ENCODE measurements at regions not wholly inside any gene's neighbourhood (a gene's known extent, or its start where the extent isn't known, plus 50 kb on each side); places are given as distances from the start of the nearest gene placed in this dataset.

DNA sequence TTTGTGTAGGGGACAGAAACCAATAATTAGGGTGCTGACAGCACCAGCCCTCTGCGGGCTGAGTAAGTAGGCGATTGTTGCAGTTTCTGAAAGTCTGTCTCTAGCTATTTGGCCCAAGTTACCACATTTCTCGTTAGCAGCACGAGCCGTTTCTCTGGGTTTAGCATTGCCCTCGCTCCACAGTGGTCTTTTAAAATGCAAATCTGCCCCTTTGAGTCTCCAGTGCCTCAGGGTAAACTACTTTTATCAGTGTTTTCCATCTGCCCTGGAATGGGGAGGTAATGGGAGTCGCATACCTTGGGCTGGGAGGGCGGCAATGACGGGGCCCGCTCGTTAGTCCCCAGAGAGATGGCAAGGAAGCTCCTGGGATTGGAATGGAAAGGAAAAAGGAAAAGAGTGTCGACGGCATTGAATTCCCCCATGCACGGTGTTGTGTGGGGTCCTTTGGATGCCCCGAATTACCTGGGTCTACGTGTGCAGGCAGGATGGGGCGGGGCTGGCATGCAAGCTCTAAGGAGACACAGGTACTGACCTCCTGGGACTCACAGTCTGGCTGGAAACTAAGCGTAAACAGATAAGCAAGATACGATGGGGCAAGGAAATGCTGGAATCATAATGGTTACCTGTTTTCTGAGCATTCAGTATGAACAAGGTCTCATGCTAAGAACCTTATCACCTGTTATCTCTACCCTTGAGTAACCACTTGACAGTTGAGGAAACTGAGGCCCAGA lies 131.8 kb upstream of the MAP1LC3B2 start:
- TF ChIP-seq, protein P1, sequence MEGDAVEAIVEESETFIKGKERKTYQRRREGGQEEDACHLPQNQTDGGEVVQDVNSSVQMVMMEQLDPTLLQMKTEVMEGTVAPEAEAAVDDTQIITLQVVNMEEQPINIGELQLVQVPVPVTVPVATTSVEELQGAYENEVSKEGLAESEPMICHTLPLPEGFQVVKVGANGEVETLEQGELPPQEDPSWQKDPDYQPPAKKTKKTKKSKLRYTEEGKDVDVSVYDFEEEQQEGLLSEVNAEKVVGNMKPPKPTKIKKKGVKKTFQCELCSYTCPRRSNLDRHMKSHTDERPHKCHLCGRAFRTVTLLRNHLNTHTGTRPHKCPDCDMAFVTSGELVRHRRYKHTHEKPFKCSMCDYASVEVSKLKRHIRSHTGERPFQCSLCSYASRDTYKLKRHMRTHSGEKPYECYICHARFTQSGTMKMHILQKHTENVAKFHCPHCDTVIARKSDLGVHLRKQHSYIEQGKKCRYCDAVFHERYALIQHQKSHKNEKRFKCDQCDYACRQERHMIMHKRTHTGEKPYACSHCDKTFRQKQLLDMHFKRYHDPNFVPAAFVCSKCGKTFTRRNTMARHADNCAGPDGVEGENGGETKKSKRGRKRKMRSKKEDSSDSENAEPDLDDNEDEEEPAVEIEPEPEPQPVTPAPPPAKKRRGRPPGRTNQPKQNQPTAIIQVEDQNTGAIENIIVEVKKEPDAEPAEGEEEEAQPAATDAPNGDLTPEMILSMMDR (IDR thresholded peaks at IDR 0.05; ENCODE audit: low read depth, low read length, missing input control) = no peak
- TF ChIP-seq RAD21 (IDR thresholded peaks at IDR 0.05) (no peak), SP1 (IDR thresholded peaks at IDR 0.05) (no peak), JUND (IDR thresholded peaks at IDR 0.05) (no peak), YY1 (IDR thresholded peaks at IDR 0.05) (no peak), NR2F2 (IDR thresholded peaks at IDR 0.05) (no peak), TAF1 (conservative IDR thresholded peaks at IDR 0.05) (no peak)
- TF ChIP-seq, protein P2, sequence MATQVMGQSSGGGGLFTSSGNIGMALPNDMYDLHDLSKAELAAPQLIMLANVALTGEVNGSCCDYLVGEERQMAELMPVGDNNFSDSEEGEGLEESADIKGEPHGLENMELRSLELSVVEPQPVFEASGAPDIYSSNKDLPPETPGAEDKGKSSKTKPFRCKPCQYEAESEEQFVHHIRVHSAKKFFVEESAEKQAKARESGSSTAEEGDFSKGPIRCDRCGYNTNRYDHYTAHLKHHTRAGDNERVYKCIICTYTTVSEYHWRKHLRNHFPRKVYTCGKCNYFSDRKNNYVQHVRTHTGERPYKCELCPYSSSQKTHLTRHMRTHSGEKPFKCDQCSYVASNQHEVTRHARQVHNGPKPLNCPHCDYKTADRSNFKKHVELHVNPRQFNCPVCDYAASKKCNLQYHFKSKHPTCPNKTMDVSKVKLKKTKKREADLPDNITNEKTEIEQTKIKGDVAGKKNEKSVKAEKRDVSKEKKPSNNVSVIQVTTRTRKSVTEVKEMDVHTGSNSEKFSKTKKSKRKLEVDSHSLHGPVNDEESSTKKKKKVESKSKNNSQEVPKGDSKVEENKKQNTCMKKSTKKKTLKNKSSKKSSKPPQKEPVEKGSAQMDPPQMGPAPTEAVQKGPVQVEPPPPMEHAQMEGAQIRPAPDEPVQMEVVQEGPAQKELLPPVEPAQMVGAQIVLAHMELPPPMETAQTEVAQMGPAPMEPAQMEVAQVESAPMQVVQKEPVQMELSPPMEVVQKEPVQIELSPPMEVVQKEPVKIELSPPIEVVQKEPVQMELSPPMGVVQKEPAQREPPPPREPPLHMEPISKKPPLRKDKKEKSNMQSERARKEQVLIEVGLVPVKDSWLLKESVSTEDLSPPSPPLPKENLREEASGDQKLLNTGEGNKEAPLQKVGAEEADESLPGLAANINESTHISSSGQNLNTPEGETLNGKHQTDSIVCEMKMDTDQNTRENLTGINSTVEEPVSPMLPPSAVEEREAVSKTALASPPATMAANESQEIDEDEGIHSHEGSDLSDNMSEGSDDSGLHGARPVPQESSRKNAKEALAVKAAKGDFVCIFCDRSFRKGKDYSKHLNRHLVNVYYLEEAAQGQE (IDR thresholded peaks at IDR 0.05) = no peak
- TF ChIP-seq, protein P3, sequence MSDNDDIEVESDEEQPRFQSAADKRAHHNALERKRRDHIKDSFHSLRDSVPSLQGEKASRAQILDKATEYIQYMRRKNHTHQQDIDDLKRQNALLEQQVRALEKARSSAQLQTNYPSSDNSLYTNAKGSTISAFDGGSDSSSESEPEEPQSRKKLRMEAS (IDR thresholded peaks at IDR 0.05) = no peak
- TF ChIP-seq, protein P4, sequence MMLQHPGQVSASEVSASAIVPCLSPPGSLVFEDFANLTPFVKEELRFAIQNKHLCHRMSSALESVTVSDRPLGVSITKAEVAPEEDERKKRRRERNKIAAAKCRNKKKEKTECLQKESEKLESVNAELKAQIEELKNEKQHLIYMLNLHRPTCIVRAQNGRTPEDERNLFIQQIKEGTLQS (IDR thresholded peaks at IDR 0.05) = no peak
- TF ChIP-seq, protein P5, sequence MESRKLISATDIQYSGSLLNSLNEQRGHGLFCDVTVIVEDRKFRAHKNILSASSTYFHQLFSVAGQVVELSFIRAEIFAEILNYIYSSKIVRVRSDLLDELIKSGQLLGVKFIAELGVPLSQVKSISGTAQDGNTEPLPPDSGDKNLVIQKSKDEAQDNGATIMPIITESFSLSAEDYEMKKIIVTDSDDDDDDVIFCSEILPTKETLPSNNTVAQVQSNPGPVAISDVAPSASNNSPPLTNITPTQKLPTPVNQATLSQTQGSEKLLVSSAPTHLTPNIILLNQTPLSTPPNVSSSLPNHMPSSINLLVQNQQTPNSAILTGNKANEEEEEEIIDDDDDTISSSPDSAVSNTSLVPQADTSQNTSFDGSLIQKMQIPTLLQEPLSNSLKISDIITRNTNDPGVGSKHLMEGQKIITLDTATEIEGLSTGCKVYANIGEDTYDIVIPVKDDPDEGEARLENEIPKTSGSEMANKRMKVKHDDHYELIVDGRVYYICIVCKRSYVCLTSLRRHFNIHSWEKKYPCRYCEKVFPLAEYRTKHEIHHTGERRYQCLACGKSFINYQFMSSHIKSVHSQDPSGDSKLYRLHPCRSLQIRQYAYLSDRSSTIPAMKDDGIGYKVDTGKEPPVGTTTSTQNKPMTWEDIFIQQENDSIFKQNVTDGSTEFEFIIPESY (IDR thresholded peaks at IDR 0.05) = no peak
